Kidney glomerular epithelial cell (primary cell): ENCODE measurements at regions not wholly inside any gene's neighbourhood (a gene's known extent, or its start where the extent isn't known, plus 50 kb on each side); places are given as distances from the start of the nearest gene placed in this dataset.

Experiments
- DNase-seq: peaks from one replicate; lab custom pipeline; 2025; lab: John Stamatoyannopoulos, UW

- no peak for DNase-seq
These were observed 63.3 kb upstream of the PTGFR start for GRCh38 chr1:78427506-78427905.

- DNase-seq = no peak
These were observed 58.8 kb upstream of the PTGFR start for GRCh38 chr1:78432016-78432415.

GRCh38 chr1:78434351-78434750 lies 56.4 kb upstream of the PTGFR start:
- no peak for DNase-seq

GRCh38 chr1:78436961-78437360 lies 53.8 kb upstream of the PTGFR start:
- no peak for DNase-seq

- DNase-seq = no peak
These were observed 53.4 kb upstream of the PTGFR start for GRCh38 chr1:78437396-78437795.

GRCh38 chr1:78437941-78438340 lies 52.8 kb upstream of the PTGFR start:
- no peak for DNase-seq

- DNase-seq = peak; percentile 12
These were observed 50.4 kb upstream of the PTGFR start for GRCh38 chr1:78440381-78440793.
